GM12891 (cell line): ENCODE measurements at regions not wholly inside any gene's neighbourhood (a gene's known extent, or its start where the extent isn't known, plus 50 kb on each side); places are given as distances from the start of the nearest gene placed in this dataset.

Experiments
- PAX5 ChIP-seq: IDR thresholded peaks from 2 replicates; pipeline ENCODE4 v1.6.1; 2011; ENCODE audit warnings: low read length, moderate library complexity, mild to moderate bottlenecking; ENCODE audit not compliant: insufficient read depth, severe bottlenecking
- POLR2A ChIP-seq: IDR thresholded peaks from 2 replicates; pipeline ENCODE4 v1.6.1; 2011; ENCODE audit warnings: low read depth, low read length, control low read depth
- POLR2AphosphoS5 ChIP-seq: IDR thresholded peaks from 2 replicates; pipeline ENCODE4 v1.6.1; 2011; ENCODE audit warnings: low read depth, low read length, control low read depth
- POU2F2 ChIP-seq: IDR thresholded peaks from 2 replicates; pipeline ENCODE4 v1.6.1; 2011; ENCODE audit warnings: low read depth, mild to moderate bottlenecking, control low read depth, low read length, moderate library complexity
- SPI1 ChIP-seq: IDR thresholded peaks from 2 replicates; pipeline ENCODE4 v1.6.1; 2011; ENCODE audit warnings: low read depth, low read length, control low read depth
- TAF1 ChIP-seq: IDR thresholded peaks from 2 replicates; pipeline ENCODE4 v1.6.1; 2011; ENCODE audit warnings: low read depth, low read length, control low read depth

GRCh38 chr1:147833231-147833860 is 69.2 kb upstream of the GJA8 start:
- TF ChIP-seq POLR2A = no peak
- TF ChIP-seq POLR2AphosphoS5 = no peak
- no peak for TF ChIP-seq SPI1
- no peak for TF ChIP-seq TAF1
- no peak for TF ChIP-seq POU2F2
- no peak for TF ChIP-seq PAX5
